ENCODE measurements at regions not wholly inside any gene's neighbourhood (a gene's known extent, or its start where the extent isn't known, plus 50 kb on each side); places are given as distances from the start of the nearest gene placed in this dataset.

GRCh38 chr14:25431211-25432076 lies 381.5 kb upstream of the STXBP6 start:
- TF ChIP-seq, protein P1, sequence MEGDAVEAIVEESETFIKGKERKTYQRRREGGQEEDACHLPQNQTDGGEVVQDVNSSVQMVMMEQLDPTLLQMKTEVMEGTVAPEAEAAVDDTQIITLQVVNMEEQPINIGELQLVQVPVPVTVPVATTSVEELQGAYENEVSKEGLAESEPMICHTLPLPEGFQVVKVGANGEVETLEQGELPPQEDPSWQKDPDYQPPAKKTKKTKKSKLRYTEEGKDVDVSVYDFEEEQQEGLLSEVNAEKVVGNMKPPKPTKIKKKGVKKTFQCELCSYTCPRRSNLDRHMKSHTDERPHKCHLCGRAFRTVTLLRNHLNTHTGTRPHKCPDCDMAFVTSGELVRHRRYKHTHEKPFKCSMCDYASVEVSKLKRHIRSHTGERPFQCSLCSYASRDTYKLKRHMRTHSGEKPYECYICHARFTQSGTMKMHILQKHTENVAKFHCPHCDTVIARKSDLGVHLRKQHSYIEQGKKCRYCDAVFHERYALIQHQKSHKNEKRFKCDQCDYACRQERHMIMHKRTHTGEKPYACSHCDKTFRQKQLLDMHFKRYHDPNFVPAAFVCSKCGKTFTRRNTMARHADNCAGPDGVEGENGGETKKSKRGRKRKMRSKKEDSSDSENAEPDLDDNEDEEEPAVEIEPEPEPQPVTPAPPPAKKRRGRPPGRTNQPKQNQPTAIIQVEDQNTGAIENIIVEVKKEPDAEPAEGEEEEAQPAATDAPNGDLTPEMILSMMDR (IDR thresholded peaks at IDR 0.05; ENCODE audit: insufficient read depth, low read depth, low read length), result no peak
- no peak for TF ChIP-seq EZH2 (IDR thresholded peaks at IDR 0.05; ENCODE audit: insufficient read depth, low read length)

Data from astrocyte (in vitro differentiated cells and primary cell).